ENCODE measurements at regions not wholly inside any gene's neighbourhood (a gene's known extent, or its start where the extent isn't known, plus 50 kb on each side); places are given as distances from the start of the nearest gene placed in this dataset.
"Not testable (repeated sequence)": the region's sequence is repeated elsewhere in the genome, so short reads cannot be mapped to it uniquely, and the experiment has no call there.

DNA sequence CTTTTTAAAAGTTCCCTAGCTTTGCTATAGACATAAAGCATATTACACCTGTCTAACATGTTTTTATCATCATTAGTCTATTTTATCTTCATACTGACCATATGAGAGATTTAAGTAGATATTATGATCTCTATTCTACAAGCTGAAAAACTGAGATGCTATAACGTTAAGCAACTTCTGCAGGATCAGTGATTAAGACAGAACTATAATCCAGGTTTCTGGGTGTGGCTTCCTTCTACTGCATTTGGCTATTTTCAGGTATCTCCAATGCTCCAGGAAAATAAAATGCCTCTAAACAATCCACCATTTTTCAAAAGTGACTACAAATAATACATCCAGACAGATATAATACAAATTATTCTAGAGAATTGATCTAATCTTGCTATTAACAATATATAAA lies 53.4 kb downstream of the RGS2 start:
- in situ Hi-C loops (cut with HindIII; ENCODE audit: low pct_ligation_motif_present, low pct_unique_long_range_greater_than_20kb, low sequenced_read_pairs): no loop called here

DNA sequence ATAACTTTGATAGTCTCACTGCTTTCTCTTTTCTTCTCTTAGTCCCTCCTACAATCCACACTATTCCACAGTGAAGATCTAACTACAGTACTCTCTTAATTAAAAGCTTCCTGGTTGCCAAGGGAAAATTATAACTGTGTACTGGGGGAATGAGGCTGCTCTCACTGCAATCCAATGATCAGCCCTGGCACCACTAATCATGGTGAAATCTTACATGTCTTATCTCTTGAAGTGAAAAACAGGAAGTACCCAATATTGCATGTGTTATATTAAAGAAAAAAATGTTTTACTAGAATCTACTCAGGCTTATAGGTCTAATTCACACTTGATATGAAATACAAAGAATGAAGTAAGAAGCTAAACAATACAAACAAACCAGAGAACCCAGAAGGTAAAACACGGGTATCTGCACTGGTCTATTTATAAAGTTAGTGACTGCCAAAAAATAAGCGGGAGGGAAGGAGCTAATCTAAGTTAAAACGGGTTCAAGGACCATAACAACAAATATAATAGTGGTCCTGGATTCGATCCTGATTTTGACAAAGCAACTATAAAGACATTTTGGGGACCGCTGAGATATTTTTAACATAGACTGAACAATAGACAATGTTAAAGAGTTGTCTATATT lies 57.5 kb downstream of the RGS2 start:
- in situ Hi-C loops (cut with HindIII; ENCODE audit: low pct_ligation_motif_present, low pct_unique_long_range_greater_than_20kb, low sequenced_read_pairs): no loop called here
- no peak for DNase-seq

More for the DNA sequence above, 53.4 kb downstream of the RGS2 start:
- no peak for DNase-seq

DNA sequence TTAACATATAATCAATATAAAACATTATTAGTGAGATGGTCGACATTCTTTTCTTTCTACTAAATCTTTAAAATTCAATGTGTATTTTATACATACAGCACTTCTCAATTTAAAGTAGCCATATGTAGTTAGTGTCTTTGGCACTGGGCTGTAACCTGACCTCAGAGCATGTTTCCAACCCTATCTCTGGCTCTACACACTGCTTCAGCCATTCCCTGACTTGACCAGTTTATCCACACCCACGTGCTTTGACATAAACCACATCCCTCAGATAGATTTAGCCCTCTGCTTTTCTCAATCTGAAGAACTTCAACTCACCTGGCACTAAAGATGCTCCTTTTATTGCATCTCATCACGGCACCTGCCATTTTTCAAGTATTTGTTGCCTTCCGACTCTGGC lies 58.3 kb downstream of the RGS2 start:
- in situ Hi-C loops (cut with HindIII; ENCODE audit: low pct_ligation_motif_present, low pct_unique_long_range_greater_than_20kb, low sequenced_read_pairs): no loop called here
- DNase-seq: no peak

- DNase-seq: no peak
- in situ Hi-C loops (cut with HindIII; ENCODE audit: low pct_ligation_motif_present, low pct_unique_long_range_greater_than_20kb, low sequenced_read_pairs): no loop called here
Observed at GRCh38 chr1:192869308-192869940, 60.6 kb downstream of the RGS2 start.

- no peak for DNase-seq
- in situ Hi-C loops (cut with HindIII; ENCODE audit: low pct_ligation_motif_present, low pct_unique_long_range_greater_than_20kb, low sequenced_read_pairs): no loop called here
Observed at GRCh38 chr1:192872010-192872409, 63.2 kb downstream of the RGS2 start.

- DNase-seq: no peak
- in situ Hi-C loops (cut with HindIII; ENCODE audit: low pct_ligation_motif_present, low pct_unique_long_range_greater_than_20kb, low sequenced_read_pairs): no loop called here
Observed at GRCh38 chr1:192873836-192874235, 65.0 kb downstream of the RGS2 start.

DNA sequence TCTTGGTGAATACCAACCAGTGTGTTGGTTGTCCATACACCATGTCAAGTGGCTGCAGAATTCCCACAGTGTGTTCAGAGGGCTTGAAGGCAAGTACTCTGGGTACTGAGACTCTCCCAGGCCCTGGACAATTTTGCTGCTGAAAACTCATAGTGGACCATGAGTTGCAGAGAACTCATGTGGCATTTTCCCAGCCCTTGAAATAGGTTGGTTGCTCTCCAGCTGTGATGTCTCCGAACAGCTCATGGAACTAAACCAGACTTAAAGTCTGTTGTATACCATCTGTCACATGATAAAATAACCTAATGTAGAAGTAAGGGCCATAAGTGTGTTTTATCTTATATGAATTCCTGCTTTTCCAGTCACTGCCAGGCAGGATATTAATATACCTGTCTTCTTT lies 67.8 kb downstream of the RGS2 start:
- in situ Hi-C loops (cut with HindIII; ENCODE audit: low pct_ligation_motif_present, low pct_unique_long_range_greater_than_20kb, low sequenced_read_pairs): no loop called here
- DNase-seq: no peak

DNA sequence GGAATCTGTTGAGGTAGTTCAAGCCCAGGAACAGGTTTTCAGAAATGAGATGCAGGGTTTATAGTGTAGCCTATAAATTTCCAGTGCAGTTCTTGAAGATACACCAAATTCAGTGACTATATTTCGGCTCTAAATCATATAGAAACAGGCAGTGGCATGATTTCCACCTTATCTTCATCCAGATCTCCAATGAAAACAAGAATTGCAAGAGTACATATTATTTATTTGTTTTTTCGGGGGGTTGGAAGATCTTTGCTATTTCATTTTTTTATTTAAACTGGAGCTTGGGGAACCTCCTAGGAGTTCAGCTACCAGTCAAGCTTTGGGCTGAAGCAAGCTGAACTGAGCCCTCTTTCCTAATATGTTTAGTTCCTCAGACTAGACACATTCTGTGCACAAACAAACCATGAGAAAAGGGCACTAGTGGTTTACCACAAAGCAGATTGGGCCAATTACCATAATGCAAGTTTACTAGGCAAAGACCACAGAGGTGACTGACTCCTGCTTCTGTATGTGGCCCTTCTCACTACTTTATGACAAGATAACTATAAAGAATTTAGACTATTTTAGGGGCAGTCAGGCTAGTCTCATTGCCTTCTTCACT lies 68.5 kb downstream of the RGS2 start:
- in situ Hi-C loops (cut with HindIII; ENCODE audit: low pct_ligation_motif_present, low pct_unique_long_range_greater_than_20kb, low sequenced_read_pairs): no loop called here
- DNase-seq: no peak

DNA sequence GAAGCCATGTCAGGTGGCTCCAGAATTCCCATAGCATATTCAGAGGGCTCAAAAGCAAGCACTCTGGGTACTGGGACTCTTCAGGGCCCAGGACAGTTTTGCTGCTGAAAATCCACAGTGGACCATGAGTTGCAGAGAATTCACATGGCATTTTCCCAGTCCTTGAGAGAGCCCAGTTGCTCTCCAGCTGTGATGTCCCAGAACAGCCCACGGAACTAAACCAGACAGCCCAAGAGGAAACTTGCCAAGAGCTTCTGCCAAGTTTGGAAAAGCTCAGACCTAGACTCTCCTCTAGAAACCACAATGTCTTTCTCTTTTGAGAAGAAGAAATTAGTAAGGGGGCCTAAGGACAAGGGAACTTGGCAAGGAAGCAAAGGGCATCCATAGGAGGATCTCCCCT lies 69.4 kb downstream of the RGS2 start:
- DNase-seq: no peak
- in situ Hi-C loops (cut with HindIII; ENCODE audit: low pct_ligation_motif_present, low pct_unique_long_range_greater_than_20kb, low sequenced_read_pairs): no loop called here

- in situ Hi-C loops (cut with HindIII; ENCODE audit: low pct_ligation_motif_present, low pct_unique_long_range_greater_than_20kb, low sequenced_read_pairs): no loop called here
- no peak for DNase-seq
Observed at GRCh38 chr1:192879406-192879805, 70.6 kb downstream of the RGS2 start.

DNA sequence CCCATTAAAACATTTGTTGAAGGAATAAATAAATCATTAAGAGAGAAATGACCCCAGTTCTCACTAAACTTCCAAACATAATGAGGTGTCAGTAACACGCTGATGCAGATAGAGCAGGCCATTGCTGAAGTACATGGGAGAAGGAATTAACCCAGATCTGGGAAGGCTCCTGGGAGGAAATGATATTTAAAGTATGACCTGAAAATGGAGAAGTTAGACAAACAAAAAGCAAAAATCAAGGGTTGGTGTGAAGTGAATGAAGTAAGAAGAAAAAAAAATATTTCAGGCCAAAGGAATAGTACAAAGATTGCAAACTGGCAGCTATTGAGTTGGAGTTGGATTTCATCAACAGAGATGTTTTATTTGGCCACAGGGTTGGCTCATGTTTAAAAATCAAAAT lies 71.4 kb downstream of the RGS2 start:
- in situ Hi-C loops (cut with HindIII; ENCODE audit: low pct_ligation_motif_present, low pct_unique_long_range_greater_than_20kb, low sequenced_read_pairs): no loop called here
- DNase-seq: no peak

DNA sequence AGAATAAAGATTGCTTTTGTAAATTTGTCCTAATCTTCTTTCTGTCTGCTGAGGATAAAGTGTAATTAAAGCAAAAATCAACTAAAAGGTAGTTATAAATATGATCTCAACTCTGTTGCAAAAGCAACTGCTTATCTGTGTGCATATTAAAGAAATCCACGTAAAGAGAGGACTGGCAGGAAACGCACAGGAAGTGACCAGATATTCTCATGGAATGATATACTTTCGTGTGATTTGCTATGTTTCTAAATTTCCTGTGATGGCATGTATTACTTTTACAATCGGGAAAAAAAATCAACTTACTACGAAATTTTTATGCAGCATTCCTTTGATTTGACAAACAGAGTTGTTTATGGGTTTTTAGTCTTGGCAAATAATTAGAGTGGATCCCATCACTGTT lies 75.4 kb downstream of the RGS2 start:
- in situ Hi-C loops (cut with HindIII; ENCODE audit: low pct_ligation_motif_present, low pct_unique_long_range_greater_than_20kb, low sequenced_read_pairs): no loop called here
- no peak for DNase-seq

- DNase-seq; in situ Hi-C loops (cut with HindIII; ENCODE audit: low pct_ligation_motif_present, low pct_unique_long_range_greater_than_20kb, low sequenced_read_pairs): not testable (repeated sequence)
Observed at GRCh38 chr1:192885387-192885786, 76.5 kb downstream of the RGS2 start.

DNA sequence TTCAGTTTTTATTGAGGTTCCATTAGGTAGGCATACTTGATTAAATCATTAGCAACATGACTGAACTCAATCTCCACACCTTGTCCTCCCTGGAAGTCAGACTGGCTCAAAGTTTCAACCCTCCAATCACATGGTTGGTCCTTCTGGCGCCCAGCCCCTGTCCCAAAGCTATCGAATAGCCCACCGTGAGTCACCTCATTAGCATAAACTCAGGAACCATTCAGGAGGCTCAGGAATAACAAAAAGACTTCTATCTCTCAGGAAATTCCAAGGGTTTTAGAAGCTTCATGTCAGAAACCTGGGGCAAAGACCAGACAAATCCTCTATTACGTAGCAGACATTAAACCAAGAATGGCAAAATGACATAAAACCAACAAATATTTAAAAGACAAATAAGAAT lies 78.6 kb downstream of the RGS2 start:
- in situ Hi-C loops (cut with HindIII; ENCODE audit: low pct_ligation_motif_present, low pct_unique_long_range_greater_than_20kb, low sequenced_read_pairs): no loop called here
- no peak for DNase-seq

DNA sequence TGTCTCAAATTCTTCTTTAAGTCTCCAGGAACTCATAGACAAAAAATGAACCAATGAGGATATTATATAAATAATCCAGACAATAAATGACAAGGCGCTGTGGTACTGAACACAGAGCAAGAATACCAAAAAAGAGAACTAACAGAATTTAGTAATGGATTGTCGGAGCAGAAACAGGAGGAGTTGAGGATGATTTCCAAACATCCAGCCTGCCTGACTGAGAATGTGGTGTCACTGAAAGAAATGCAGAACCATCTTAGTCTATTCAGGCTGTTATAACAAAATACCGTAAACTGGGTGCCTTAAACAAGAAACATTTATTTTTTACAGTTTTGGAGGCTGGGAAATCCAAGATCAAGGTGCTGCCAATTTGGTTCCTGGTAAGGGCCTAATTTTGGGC lies 79.7 kb downstream of the RGS2 start:
- no peak for DNase-seq
- in situ Hi-C loops (cut with HindIII; ENCODE audit: low pct_ligation_motif_present, low pct_unique_long_range_greater_than_20kb, low sequenced_read_pairs): no loop called here

DNA sequence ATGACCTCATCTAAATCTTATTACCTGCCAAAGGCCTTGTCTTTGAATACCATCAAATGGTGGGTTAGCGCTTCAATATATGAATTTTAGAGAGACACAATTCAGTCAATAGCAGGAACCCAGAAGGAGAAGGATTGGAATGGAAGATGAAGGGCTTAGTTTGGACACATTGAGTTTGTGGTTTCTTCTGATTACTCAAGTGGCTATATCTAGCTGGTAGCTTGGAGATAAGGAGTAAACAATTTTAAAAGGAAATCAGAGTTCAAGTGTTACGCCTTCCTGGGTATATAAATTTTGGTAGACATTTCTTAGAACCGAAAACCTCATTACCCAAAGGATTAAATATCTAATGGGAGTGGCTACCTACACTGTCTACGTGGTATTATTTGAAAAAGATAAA lies 80.2 kb downstream of the RGS2 start:
- in situ Hi-C loops (cut with HindIII; ENCODE audit: low pct_ligation_motif_present, low pct_unique_long_range_greater_than_20kb, low sequenced_read_pairs): no loop called here
- no peak for DNase-seq

DNA sequence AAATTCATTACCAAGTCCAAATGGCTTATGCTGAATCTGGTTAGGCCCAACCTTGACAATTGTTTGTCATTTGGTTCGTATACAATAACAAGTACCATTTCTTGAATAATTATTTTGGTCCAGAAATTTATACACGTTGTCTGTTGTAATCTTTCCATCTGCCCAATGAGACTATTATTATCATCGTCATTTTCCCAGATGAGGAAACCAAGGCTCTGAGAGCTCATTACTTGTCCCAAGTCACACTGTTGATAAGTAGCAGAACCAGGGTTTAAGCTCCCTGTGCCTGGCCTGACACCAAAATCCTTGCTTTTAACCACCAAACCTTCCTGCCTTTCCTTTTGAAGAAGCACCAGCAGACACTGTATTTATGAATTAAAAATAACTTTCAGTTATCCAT lies 81.3 kb downstream of the RGS2 start:
- in situ Hi-C loops (cut with HindIII; ENCODE audit: low pct_ligation_motif_present, low pct_unique_long_range_greater_than_20kb, low sequenced_read_pairs): no loop called here

DNA sequence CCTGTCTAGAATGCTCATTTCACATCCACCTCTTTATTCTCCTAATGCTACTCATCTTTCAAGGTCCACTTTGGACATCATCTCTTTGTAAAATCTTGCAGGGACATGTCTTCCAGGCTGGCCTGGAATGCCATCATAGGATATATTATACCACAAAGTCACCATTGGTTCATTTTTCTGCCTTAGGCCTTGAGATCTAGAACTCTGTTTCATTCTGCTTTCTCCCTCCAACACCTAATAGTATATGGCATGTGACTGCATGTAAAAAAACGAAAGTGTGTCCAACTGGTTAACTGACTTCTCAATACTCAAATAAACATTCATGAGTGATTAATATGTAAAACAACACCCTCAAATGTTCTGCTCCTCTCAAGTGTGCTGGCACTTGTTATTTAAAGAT lies 84.1 kb downstream of the RGS2 start:
- DNase-seq: no peak
- in situ Hi-C loops (cut with HindIII; ENCODE audit: low pct_ligation_motif_present, low pct_unique_long_range_greater_than_20kb, low sequenced_read_pairs): no loop called here

More for the DNA sequence above, 81.3 kb downstream of the RGS2 start:
- DNase-seq: no peak

DNA sequence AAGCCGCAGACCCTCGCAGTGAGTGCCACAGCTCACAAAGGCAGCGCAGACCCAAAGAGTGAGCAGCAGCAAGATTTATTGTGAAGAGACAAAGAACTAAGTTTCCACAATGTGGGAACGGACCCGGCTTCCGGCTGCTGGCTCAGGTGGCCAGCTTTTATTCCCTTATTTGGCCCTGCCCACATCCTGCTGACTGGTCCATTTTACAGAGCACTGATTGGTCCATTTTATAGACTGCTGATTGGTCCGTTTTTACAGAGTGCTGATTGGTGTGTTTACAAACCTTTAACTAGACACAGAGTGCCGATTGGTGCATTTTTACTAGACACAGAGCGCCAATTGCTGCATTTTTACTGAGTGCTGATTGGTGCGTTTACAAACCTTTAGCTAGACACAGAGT lies 86.6 kb downstream of the RGS2 start:
- in situ Hi-C loops (cut with HindIII; ENCODE audit: low pct_ligation_motif_present, low pct_unique_long_range_greater_than_20kb, low sequenced_read_pairs); DNase-seq: not testable (repeated sequence)

GRCh38 chr1:192896376-192896775 lies 87.5 kb downstream of the RGS2 start:
- DNase-seq: no peak
- in situ Hi-C loops (cut with HindIII; ENCODE audit: low pct_ligation_motif_present, low pct_unique_long_range_greater_than_20kb, low sequenced_read_pairs): no loop called here

All from ACHN (cell line).